OCI-LY3 (cell line): ENCODE measurements at regions not wholly inside any gene's neighbourhood (a gene's known extent, or its start where the extent isn't known, plus 50 kb on each side); places are given as distances from the start of the nearest gene placed in this dataset.

Source experiments
- EZH2phosphoT487 ChIP-seq: fragments of 200-600 bp; shearing (Covaris generic); IDR thresholded peaks from 2 replicates; pipeline ENCODE4 v1.6.1; 2018; ENCODE audit warnings: antibody characterized with exemption, mixed run types, low read depth
- TF ChIP-seq, protein P1 (sequence below): fragments of 200-600, 300-600 bp; sonication (generic); IDR thresholded peaks from 2 replicates; pipeline ENCODE4 v1.5.1; 2014; ENCODE audit warnings: antibody characterized with exemption, low read length, low read depth

DNA sequence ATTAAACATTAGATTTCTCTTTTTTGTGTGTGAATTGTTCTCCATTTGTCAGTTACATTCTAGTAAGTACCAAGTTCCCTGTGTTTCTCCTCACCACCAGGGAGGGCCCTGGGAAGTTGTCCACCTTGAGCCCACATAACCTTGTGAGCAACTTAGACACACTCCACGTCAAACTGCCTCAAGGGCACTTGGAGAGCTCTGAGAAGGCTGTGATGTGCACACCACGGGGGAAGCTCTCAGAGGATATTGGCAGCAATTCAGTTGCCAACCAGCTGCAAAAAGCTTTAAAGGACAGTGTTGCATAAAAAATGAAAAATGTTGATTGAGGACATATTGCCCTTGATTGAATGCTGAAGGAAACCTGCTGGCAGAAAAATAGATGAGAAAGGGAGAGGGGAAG lies 743.6 kb downstream of the RNF144A start:
- TF ChIP-seq, protein P1, sequence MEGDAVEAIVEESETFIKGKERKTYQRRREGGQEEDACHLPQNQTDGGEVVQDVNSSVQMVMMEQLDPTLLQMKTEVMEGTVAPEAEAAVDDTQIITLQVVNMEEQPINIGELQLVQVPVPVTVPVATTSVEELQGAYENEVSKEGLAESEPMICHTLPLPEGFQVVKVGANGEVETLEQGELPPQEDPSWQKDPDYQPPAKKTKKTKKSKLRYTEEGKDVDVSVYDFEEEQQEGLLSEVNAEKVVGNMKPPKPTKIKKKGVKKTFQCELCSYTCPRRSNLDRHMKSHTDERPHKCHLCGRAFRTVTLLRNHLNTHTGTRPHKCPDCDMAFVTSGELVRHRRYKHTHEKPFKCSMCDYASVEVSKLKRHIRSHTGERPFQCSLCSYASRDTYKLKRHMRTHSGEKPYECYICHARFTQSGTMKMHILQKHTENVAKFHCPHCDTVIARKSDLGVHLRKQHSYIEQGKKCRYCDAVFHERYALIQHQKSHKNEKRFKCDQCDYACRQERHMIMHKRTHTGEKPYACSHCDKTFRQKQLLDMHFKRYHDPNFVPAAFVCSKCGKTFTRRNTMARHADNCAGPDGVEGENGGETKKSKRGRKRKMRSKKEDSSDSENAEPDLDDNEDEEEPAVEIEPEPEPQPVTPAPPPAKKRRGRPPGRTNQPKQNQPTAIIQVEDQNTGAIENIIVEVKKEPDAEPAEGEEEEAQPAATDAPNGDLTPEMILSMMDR, result no peak
- TF ChIP-seq EZH2phosphoT487, result no peak
